Suprapubic skin (tissue), 3 donors: ENCODE measurements at regions not wholly inside any gene's neighbourhood (a gene's known extent, or its start where the extent isn't known, plus 50 kb on each side); places are given as distances from the start of the nearest gene placed in this dataset.

Experiments
- CTCF ChIP-seq, 2 donors: fragments of 200-600 bp in 1 of 2; fragments of 450-650 bp in 1 of 2; sonication (generic) in 1 of 2; IDR thresholded peaks; one replicate each; pipeline ENCODE4 v1.5.1; 2016 to 2019; ENCODE audit warnings: antibody characterized with exemption in 2 of 2, mild to moderate bottlenecking in 1 of 2, moderate library complexity in 1 of 2
- POLR2A ChIP-seq, 2 donors: fragments of 450-650 bp; IDR thresholded peaks; one replicate each; pipeline ENCODE4 v1.6.1; 2017; ENCODE audit warnings: antibody characterized with exemption in 2 of 2, mild to moderate bottlenecking in 2 of 2, moderate library complexity in 2 of 2

- no peak for TF ChIP-seq POLR2A (IDR thresholded peaks at IDR 0.05)
- TF ChIP-seq CTCF (IDR thresholded peaks at IDR 0.05) = no peak
These were observed 447.5 kb downstream of the ADAMTS20 start for GRCh38 chr12:43104494-43104893.
